DND-41 (cell line): ENCODE measurements at regions not wholly inside any gene's neighbourhood (a gene's known extent, or its start where the extent isn't known, plus 50 kb on each side); places are given as distances from the start of the nearest gene placed in this dataset.

Source experiments
- ATAC-seq: fragments of 200-7000 bp; cut with Tn5 transposase; 3 replicates; pipeline ENCODE4 v1.9.1; 2021; ENCODE audit warnings: low read depth; ENCODE audit not compliant: insufficient read depth
- DNase-seq: peaks from one replicate; pipeline ENCODE4 v3.0.0-alpha.2; 2020
- H2AFZ ChIP-seq: 2 replicates; pipeline ENCODE4 v1.6.0; 2012; ENCODE audit warnings: low read depth, low read length
- H3K27ac ChIP-seq: 2 replicates; pipeline ENCODE4 v1.5.1; 2012; ENCODE audit warnings: low read length, inconsistent platforms
- H3K27me3 ChIP-seq: fragments of 200-600 bp; sonication (generic); 2 replicates; pipeline ENCODE4 v1.6.0; 2012; ENCODE audit warnings: low read length, mild to moderate bottlenecking, inconsistent platforms; ENCODE audit not compliant: insufficient read depth, poor library complexity
- H3K36me3 ChIP-seq: 2 replicates; pipeline ENCODE4 v1.5.1; 2012; ENCODE audit warnings: low read length, inconsistent platforms; ENCODE audit not compliant: insufficient read depth
- H3K4me1 ChIP-seq: 2 replicates; pipeline ENCODE4 v1.5.1; 2012; ENCODE audit warnings: mild to moderate bottlenecking, low read length; ENCODE audit not compliant: insufficient read depth
- H3K4me2 ChIP-seq: 2 replicates; pipeline ENCODE4 v1.6.0; 2012; ENCODE audit warnings: mild to moderate bottlenecking, moderate library complexity, low read length, inconsistent platforms; ENCODE audit not compliant: insufficient read depth
- H3K4me3 ChIP-seq, 2 experiments: fragments of 200-600 bp in 1 of 2; shearing (Covaris generic) in 1 of 2; 2 replicates each; pipeline ENCODE4 v1.5.1; 2012 to 2016; ENCODE audit warnings: inconsistent platforms in 2 of 2, low read length in 2 of 2, mild to moderate bottlenecking in 2 of 2, low read depth in 1 of 2, moderate library complexity in 1 of 2
- H3K79me2 ChIP-seq: 2 replicates; pipeline ENCODE4 v1.6.0; 2012; ENCODE audit warnings: low read length, inconsistent platforms; ENCODE audit not compliant: insufficient read depth
- H3K9ac ChIP-seq: 2 replicates; pipeline ENCODE4 v1.6.0; 2012; ENCODE audit warnings: low read depth, mild to moderate bottlenecking, inconsistent platforms, low read length, moderate library complexity
- H3K9me3 ChIP-seq: 2 replicates; pipeline ENCODE4 v1.5.1; 2012; ENCODE audit warnings: low read length, moderate library complexity, mild to moderate bottlenecking, inconsistent platforms; ENCODE audit not compliant: insufficient read depth, severe bottlenecking
- H4K20me1 ChIP-seq: 2 replicates; pipeline ENCODE4 v1.6.0; 2012; ENCODE audit warnings: low read length; ENCODE audit not compliant: insufficient read depth
- EZH2 ChIP-seq: IDR thresholded peaks from 3 replicates; pipeline ENCODE4 v1.6.1; 2012; ENCODE audit warnings: borderline replicate concordance, low read depth, mild to moderate bottlenecking, moderate library complexity, low read length, inconsistent platforms; ENCODE audit not compliant: severe bottlenecking
- TF ChIP-seq, protein P1 (sequence below): IDR thresholded peaks from 2 replicates; pipeline ENCODE4 v1.5.1; 2012; ENCODE audit warnings: borderline replicate concordance, low read length, moderate library complexity, mild to moderate bottlenecking; ENCODE audit not compliant: poor library complexity, severe bottlenecking; ENCODE audit errors: extremely low read depth

DNA sequence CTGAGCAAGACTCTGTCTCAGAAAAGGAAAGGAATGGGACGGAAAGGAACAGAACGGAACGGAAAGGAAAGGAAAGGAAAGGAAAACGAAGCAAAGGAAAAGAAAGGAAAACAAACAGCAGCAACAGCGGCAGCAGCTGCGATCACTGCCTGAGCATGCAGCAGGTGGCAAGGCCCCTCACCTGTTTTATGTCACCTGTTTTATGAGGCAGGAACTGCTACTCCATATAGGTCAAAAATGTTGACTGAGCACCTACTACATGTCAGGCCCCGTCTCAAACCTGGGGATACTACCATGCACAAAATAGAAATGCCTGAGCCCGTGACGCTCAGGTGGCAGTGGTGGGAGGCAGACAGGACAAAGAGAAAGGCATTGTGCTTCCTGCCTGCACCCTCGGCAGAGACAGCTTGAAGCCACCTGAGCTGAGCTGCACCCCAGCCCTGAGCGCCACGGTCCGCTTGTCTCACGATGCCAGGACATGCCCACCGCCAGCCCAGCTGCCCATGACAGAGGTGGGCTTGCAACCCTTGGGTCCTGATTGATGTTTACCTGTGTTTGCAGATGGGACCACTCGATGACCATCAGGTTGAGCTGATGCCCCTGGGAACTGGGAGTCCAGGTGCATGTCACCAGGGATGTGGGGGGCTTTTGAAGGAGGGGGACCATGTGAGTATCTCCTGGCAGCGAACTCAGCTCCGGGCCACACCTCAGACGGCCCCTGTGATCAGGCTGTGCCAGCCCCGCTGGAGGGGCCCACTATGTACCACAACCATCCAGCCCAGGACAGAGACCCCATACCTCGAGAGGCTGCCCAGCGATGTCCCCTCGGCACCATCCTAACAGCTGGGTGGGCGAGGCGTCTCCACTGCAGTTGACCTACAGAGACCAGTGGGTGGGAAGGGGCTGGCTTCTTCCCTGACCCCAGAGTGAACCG is 77.4 kb downstream of the RMI2 start:
- H3K27me3 ChIP-seq: no peaks in the 10 kb centered on the region
- no peak overlapping the region for H3K4me2 ChIP-seq
- no peak overlapping the region for H3K27ac ChIP-seq
- no peak for DNase-seq
- TF ChIP-seq, protein P1, sequence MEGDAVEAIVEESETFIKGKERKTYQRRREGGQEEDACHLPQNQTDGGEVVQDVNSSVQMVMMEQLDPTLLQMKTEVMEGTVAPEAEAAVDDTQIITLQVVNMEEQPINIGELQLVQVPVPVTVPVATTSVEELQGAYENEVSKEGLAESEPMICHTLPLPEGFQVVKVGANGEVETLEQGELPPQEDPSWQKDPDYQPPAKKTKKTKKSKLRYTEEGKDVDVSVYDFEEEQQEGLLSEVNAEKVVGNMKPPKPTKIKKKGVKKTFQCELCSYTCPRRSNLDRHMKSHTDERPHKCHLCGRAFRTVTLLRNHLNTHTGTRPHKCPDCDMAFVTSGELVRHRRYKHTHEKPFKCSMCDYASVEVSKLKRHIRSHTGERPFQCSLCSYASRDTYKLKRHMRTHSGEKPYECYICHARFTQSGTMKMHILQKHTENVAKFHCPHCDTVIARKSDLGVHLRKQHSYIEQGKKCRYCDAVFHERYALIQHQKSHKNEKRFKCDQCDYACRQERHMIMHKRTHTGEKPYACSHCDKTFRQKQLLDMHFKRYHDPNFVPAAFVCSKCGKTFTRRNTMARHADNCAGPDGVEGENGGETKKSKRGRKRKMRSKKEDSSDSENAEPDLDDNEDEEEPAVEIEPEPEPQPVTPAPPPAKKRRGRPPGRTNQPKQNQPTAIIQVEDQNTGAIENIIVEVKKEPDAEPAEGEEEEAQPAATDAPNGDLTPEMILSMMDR: no peak
- TF ChIP-seq EZH2: no peak
- no peak overlapping the region for H3K9ac ChIP-seq
- ATAC-seq: no peak
- H2AFZ ChIP-seq: no peak overlapping the region
- H3K79me2 ChIP-seq: no peaks in the 10 kb centered on the region
- no peaks in the 10 kb centered on the region for H3K4me1 ChIP-seq
- H3K4me3 ChIP-seq: no peak overlapping the region
- H3K36me3 ChIP-seq: no peaks in the 10 kb centered on the region
- no peaks in the 10 kb centered on the region for H4K20me1 ChIP-seq
- H3K9me3 ChIP-seq: no peaks in the 10 kb centered on the region

DNA sequence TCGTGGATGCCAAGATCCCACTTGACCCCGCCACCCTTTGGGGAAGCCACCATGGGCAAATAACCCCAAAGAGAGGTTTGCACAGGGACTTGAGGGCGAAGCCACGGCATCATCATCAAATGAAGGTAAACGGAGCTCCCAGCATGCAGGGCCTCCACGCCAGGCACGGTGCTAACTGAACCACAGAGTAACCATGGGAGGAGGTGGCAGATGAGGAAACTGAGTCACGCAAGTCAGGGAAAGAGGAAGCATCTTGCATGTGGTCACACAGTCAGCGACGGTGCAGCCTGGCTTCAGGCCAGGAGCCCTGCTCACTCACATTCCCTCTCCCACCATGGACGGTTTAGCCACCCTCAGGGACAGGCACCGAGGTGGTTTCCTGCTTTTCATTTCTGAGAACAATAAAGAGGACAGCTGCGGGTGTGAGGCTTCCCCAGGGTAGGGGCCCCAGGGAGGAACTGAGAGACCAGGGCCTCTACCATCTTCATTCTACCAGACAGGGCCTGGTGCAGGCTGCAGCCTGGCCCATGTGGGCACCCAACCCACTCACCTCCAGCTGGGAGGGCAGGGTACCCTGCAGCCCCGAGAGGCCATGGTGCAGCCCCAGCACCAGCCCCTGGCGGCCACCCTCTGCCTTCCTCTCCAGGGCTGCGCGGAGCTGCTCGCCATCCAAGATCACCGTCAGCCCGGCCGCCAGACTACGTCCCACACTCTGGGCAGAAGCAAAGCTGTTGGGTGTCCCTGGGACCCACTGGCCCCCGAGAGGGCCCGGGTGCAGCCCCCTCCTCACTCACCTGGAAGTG is 78.3 kb downstream of the RMI2 start:
- no peaks in the 10 kb centered on the region for H3K27me3 ChIP-seq
- H3K36me3 ChIP-seq: no peaks in the 10 kb centered on the region
- H3K27ac ChIP-seq: no peak overlapping the region
- H3K79me2 ChIP-seq: no peaks in the 10 kb centered on the region
- H3K4me3 ChIP-seq: no peak overlapping the region
- TF ChIP-seq, protein P1: no peak
- TF ChIP-seq EZH2: no peak
- H3K4me1 ChIP-seq: no peaks in the 10 kb centered on the region
- no peak overlapping the region for H3K4me2 ChIP-seq
- H2AFZ ChIP-seq: no peak overlapping the region
- no peaks in the 10 kb centered on the region for H3K9me3 ChIP-seq
- H4K20me1 ChIP-seq: no peaks in the 10 kb centered on the region
- H3K9ac ChIP-seq: no peak overlapping the region
- DNase-seq: peak; percentile 65
- peak; percentile 87 for ATAC-seq

DNA sequence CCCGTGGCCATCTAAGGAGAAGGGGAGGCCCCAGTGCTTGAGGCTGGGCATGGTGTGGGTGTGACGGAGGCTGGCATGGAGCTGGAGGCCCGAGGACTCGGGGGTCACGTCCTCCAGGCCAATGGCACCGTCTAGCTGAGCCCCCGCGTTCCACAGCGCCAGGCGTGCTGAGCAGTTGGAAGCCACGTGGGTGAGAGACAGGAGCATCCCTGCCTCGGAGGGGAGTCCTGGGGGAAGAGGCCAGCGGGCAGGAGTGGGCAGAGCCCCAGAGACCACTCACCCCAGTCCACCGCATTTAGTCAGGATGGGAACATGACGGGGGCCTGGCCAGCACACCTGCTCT is 78.8 kb downstream of the RMI2 start:
- DNase-seq: no peak
- H3K36me3 ChIP-seq: no peaks in the 10 kb centered on the region
- H3K27ac ChIP-seq: no peak overlapping the region
- no peak overlapping the region for H3K9ac ChIP-seq
- TF ChIP-seq, protein P1: no peak
- no peak for TF ChIP-seq EZH2
- ATAC-seq: no peak
- H3K4me3 ChIP-seq: no peak overlapping the region
- no peak overlapping the region for H3K4me2 ChIP-seq
- H3K4me1 ChIP-seq: no peaks in the 10 kb centered on the region
- H3K27me3 ChIP-seq: no peaks in the 10 kb centered on the region
- H3K9me3 ChIP-seq: no peaks in the 10 kb centered on the region
- H3K79me2 ChIP-seq: no peaks in the 10 kb centered on the region
- no peaks in the 10 kb centered on the region for H4K20me1 ChIP-seq
- H2AFZ ChIP-seq: no peak overlapping the region
